HL-60 (cell line): ENCODE measurements at regions not wholly inside any gene's neighbourhood (a gene's known extent, or its start where the extent isn't known, plus 50 kb on each side); places are given as distances from the start of the nearest gene placed in this dataset.

Experiments used
- DNase-seq, 2 experiments: peaks; one replicate each; pipeline ENCODE4 v3.0.0-alpha.2; 2010 to 2020; ENCODE audit warnings: low read depth in 1 of 2, low spot score in 1 of 2
- H3K27ac ChIP-seq: fragments of 250-450 bp; sonication (Bioruptor Pico); replicated peaks from 2 replicates; pipeline ENCODE4 v1.5.1; 2020; ENCODE audit warnings: mild to moderate bottlenecking, moderate library complexity
- H3K27me3 ChIP-seq: fragments of 250-450 bp; sonication (Bioruptor Pico); 2 replicates; pipeline ENCODE4 v1.5.1; 2021; ENCODE audit warnings: mild to moderate bottlenecking, moderate library complexity; ENCODE audit not compliant: insufficient read depth, poor library complexity, severe bottlenecking
- H3K4me3 ChIP-seq: replicated peaks from 2 replicates; pipeline ENCODE4 v1.5.1; 2011; ENCODE audit warnings: mild to moderate bottlenecking, control low read depth, low read length; ENCODE audit not compliant: insufficient read depth
- GABPA ChIP-seq: IDR thresholded peaks from 2 replicates; pipeline ENCODE4 v1.6.1; 2012; ENCODE audit warnings: low read depth
- POLR2AphosphoS5 ChIP-seq: IDR thresholded peaks from 2 replicates; pipeline ENCODE4 v1.6.1; 2012; ENCODE audit warnings: low read depth
- SPI1 ChIP-seq: IDR thresholded peaks from 2 replicates; pipeline ENCODE4 v1.6.1; 2012; ENCODE audit warnings: low read depth, mild to moderate bottlenecking, borderline replicate concordance
- TF ChIP-seq, protein P1 (sequence below): IDR thresholded peaks from 2 replicates; pipeline ENCODE4 v1.6.1; 2012; ENCODE audit warnings: low read depth; ENCODE audit not compliant: insufficient replicate concordance
- TF ChIP-seq, protein P2 (sequence below): IDR thresholded peaks from one replicate; pipeline ENCODE4 v1.5.1; 2011; ENCODE audit warnings: low read length, control low read depth, inconsistent platforms; ENCODE audit not compliant: insufficient read depth

GRCh38 chr6:11485271-11485670 lies 52.3 kb upstream of the TMEM170B start:
- Histone ChIP-seq H3K4me3 (no peak overlapping the region), H3K27ac (no peak overlapping the region), H3K27me3 (no peaks in the 10 kb centered on the region)
- DNase-seq = no peak
- TF ChIP-seq, protein P1, sequence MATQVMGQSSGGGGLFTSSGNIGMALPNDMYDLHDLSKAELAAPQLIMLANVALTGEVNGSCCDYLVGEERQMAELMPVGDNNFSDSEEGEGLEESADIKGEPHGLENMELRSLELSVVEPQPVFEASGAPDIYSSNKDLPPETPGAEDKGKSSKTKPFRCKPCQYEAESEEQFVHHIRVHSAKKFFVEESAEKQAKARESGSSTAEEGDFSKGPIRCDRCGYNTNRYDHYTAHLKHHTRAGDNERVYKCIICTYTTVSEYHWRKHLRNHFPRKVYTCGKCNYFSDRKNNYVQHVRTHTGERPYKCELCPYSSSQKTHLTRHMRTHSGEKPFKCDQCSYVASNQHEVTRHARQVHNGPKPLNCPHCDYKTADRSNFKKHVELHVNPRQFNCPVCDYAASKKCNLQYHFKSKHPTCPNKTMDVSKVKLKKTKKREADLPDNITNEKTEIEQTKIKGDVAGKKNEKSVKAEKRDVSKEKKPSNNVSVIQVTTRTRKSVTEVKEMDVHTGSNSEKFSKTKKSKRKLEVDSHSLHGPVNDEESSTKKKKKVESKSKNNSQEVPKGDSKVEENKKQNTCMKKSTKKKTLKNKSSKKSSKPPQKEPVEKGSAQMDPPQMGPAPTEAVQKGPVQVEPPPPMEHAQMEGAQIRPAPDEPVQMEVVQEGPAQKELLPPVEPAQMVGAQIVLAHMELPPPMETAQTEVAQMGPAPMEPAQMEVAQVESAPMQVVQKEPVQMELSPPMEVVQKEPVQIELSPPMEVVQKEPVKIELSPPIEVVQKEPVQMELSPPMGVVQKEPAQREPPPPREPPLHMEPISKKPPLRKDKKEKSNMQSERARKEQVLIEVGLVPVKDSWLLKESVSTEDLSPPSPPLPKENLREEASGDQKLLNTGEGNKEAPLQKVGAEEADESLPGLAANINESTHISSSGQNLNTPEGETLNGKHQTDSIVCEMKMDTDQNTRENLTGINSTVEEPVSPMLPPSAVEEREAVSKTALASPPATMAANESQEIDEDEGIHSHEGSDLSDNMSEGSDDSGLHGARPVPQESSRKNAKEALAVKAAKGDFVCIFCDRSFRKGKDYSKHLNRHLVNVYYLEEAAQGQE = no peak
- TF ChIP-seq, protein P2, sequence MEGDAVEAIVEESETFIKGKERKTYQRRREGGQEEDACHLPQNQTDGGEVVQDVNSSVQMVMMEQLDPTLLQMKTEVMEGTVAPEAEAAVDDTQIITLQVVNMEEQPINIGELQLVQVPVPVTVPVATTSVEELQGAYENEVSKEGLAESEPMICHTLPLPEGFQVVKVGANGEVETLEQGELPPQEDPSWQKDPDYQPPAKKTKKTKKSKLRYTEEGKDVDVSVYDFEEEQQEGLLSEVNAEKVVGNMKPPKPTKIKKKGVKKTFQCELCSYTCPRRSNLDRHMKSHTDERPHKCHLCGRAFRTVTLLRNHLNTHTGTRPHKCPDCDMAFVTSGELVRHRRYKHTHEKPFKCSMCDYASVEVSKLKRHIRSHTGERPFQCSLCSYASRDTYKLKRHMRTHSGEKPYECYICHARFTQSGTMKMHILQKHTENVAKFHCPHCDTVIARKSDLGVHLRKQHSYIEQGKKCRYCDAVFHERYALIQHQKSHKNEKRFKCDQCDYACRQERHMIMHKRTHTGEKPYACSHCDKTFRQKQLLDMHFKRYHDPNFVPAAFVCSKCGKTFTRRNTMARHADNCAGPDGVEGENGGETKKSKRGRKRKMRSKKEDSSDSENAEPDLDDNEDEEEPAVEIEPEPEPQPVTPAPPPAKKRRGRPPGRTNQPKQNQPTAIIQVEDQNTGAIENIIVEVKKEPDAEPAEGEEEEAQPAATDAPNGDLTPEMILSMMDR = no peak
- TF ChIP-seq GABPA (no peak), SPI1 (no peak), POLR2AphosphoS5 (no peak)

DNA sequence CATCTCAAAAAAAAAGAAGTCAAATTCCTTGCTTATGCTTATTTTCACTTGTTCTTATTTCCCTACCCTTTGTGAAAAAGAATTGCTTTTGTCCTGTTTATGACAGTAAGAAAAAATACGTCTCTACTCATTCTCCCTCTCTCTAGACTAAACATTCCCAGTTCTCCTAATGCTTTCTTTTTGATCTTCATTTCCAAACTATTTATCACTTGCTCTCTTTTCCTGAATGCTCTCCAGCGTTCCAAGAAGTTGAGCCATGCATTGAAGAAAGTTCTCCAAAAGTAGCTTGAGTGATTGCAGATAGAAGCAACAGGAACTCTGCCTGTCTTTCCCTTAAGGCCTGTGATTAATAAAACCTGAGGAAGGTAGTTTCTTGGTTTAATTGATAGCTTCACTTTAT lies 53.1 kb upstream of the TMEM170B start:
- no peak for TF ChIP-seq POLR2AphosphoS5
- no peak for TF ChIP-seq GABPA
- TF ChIP-seq, protein P1 = no peak
- TF ChIP-seq, protein P2 = no peak
- TF ChIP-seq SPI1 = no peak
- Histone ChIP-seq H3K27ac (no peak overlapping the region), H3K4me3 (no peak overlapping the region), H3K27me3 (no peaks in the 10 kb centered on the region)
- DNase-seq = no peak

GRCh38 chr6:11482616-11483015 lies 54.9 kb upstream of the TMEM170B start:
- DNase-seq = no peak
- no peak overlapping the region for H3K4me3 ChIP-seq
- TF ChIP-seq SPI1 = no peak
- no peak for TF ChIP-seq GABPA
- TF ChIP-seq, protein P1 = no peak
- no peak for TF ChIP-seq POLR2AphosphoS5
- TF ChIP-seq, protein P2 = no peak
- no peaks in the 10 kb centered on the region for H3K27me3 ChIP-seq
- H3K27ac ChIP-seq = no peak overlapping the region
